T-helper 17 cell (primary cell): ENCODE measurements at regions not wholly inside any gene's neighbourhood (a gene's known extent, or its start where the extent isn't known, plus 50 kb on each side); places are given as distances from the start of the nearest gene placed in this dataset.
A peak's percentile ranks its signal among the peaks of the same experiment; 100 is the strongest.

Experiments
- ATAC-seq: fragments of 150-1000 bp; cut with Tn5 transposase; 2 replicates; pipeline ENCODE4 v1.10.0; 2021; ENCODE audit warnings: mild to moderate bottlenecking, moderate library complexity
- DNase-seq, 3 donors: peaks; one replicate each; pipeline versions ENCODE4 v3.0.0 to v3.0.0-alpha.2; 2020 to 2021
- H3K9me3 ChIP-seq: one replicate; pipeline ENCODE4 v1.7.0; 2013; ENCODE audit warnings: low read length, mild to moderate bottlenecking; ENCODE audit not compliant: control insufficient read depth, poor library complexity, severe bottlenecking
- H3K27ac Mint-ChIP-seq: one replicate; pipeline ENCODE4 v1.8.0; 2022; ENCODE audit warnings: mild to moderate bottlenecking, moderate library complexity, mixed read lengths
- H3K27me3 Mint-ChIP-seq: one replicate; pipeline ENCODE4 v1.8.0; 2022; ENCODE audit warnings: mixed read lengths
- H3K36me3 Mint-ChIP-seq: one replicate; pipeline ENCODE4 v1.8.0; 2022; ENCODE audit warnings: low read depth, mixed read lengths
- H3K4me1 Mint-ChIP-seq: one replicate; pipeline ENCODE4 v1.8.0; 2022; ENCODE audit warnings: mild to moderate bottlenecking, mixed read lengths
- H3K4me3 Mint-ChIP-seq: one replicate; pipeline ENCODE4 v1.8.0; 2022; ENCODE audit warnings: mild to moderate bottlenecking, moderate library complexity, mixed read lengths

DNA sequence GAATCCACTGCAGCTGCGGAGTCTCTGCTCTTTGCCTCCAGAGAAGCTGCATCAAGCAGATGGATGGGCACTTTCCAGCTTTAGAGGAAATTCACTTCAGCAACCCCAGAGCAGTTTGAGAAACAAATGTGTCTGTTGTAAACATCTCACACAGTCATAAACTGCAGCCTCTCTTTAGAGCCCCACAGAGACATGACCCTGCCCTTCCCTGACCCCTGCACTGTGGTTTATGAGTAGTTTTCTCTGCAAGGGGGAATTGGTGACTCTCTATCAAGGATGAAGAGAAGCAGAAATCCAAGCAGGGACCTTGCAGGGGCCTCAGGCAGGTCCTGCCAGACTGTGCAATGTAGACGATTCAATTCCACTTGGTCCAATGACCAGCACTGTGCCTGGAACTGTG is 160.2 kb downstream of the SH2D4B start:
- Mint-ChIP-seq H3K27ac (no peak overlapping the region), H3K27me3 (peaks cover 23% of the 10 kb centered on the region), H3K36me3 (no peaks in the 10 kb centered on the region), H3K4me1 (peaks cover 4% of the 10 kb centered on the region), H3K4me3 (no peak overlapping the region)
- no peaks in the 10 kb centered on the region for H3K9me3 ChIP-seq
- ATAC-seq = no peak
- DNase-seq = no peak

DNA sequence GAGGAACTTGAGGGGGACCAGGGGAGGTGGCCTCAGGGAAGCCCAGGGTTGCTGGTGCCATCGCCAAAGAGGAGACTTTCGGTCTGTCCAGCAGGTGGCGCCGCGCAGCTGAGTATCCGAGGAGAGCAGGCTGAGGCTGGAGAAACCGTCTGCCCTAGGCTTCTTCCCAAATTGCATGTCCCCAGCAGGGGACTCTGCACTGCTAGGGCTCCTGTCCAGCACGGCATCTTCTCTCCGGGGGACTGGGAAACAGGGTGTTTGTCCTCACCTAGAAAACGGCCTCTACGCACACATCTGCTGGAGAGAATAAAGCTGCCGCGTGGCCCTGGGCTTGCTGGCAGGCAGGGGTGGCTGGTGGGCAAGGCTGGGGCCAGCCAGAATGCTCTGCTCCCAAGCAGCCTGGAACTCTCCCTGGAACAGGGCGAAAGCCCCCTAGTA is 161.9 kb downstream of the SH2D4B start:
- H3K36me3 Mint-ChIP-seq = no peaks in the 10 kb centered on the region
- peaks cover 4% of the 10 kb centered on the region for H3K4me1 Mint-ChIP-seq
- no peaks in the 10 kb centered on the region for H3K9me3 ChIP-seq
- ATAC-seq (peak; percentile 75), DNase-seq (peak; percentile 29 to 60 (median 44))
- no peak overlapping the region for H3K4me3 Mint-ChIP-seq
- H3K27ac Mint-ChIP-seq = no peak overlapping the region
- H3K27me3 Mint-ChIP-seq = peaks cover 23% of the 10 kb centered on the region

DNA sequence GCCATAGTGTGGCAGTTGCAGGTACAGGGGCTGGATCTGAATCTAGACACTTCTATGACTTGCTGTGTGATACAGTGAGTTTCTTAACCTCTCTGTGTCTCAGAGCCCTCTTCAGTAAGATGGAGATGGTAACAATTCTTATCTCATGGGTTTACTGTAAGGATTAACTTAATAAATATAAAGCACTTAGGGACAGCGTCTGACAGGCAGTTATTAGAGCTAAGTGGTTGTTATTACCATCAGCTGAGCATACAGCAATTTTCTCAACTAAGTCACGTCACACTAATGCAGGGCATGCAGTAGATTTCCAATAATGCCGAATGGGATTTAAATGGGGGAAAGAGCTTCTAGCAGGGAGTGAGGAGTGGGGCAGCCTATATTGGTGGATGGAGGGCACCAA is 162.6 kb downstream of the SH2D4B start:
- peaks cover 23% of the 10 kb centered on the region for H3K27me3 Mint-ChIP-seq
- no peak overlapping the region for H3K27ac Mint-ChIP-seq
- no peaks in the 10 kb centered on the region for H3K9me3 ChIP-seq
- DNase-seq (no peak), ATAC-seq (no peak)
- peaks cover 4% of the 10 kb centered on the region for H3K4me1 Mint-ChIP-seq
- H3K36me3 Mint-ChIP-seq = no peaks in the 10 kb centered on the region
- no peak overlapping the region for H3K4me3 Mint-ChIP-seq

DNA sequence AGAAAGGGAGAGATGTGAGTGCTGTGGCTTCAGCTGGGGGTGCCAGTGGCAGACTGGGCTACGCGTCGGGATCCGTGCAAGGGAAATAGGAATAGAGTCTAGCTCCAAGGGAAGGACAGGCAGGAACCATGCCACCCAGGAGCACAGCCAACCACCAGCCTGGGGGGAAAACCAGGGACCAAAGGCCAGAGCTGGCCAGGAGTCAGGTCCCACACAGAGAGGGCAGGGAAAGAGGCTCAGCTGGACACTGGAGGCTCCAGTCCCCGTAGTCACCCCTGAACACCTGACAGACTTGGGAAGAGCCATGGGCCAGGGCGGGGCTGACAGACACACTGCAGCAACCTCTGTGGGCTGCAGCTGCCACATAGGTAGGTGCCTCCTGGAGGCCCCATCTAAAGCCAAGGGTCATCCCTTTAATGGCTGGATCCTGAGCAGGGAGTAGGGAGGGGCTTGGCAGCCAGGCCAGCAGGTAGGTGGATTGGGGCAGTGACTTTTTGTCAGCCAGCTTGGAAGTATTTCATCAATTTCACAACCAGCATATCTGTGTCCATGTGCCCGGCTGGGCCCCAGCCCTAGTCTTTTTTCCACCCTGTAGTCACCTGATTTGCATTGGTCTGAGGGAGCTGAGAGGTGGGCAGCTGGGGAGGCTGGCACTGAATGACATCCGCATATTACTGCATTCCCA is 163.2 kb downstream of the SH2D4B start:
- H3K9me3 ChIP-seq = no peaks in the 10 kb centered on the region
- DNase-seq (no peak), ATAC-seq (no peak)
- Mint-ChIP-seq H3K4me1 (peaks cover 2% of the 10 kb centered on the region), H3K4me3 (no peak overlapping the region), H3K36me3 (no peaks in the 10 kb centered on the region), H3K27ac (no peak overlapping the region), H3K27me3 (peaks cover 17% of the 10 kb centered on the region)

DNA sequence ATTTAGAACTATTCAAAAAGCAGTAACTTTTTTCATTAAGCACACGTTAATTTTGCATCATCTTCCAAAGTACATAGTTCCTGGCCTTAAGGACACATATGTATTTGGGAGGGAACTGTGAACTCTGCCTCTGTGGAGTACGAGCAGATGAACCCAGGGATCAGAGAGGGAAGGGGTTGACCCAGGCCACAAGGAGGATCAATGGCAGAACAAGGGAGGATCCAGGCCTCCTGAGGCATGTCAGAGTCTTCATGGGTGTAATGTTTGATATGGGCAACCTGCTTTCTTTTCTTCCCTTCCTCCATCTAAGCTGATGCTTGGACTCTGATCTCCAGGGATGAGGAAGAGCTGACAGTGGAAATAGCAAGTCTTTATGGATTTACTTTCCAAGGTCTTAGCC is 164.0 kb downstream of the SH2D4B start:
- Mint-ChIP-seq H3K27me3 (peaks cover 17% of the 10 kb centered on the region), H3K4me1 (peaks cover 2% of the 10 kb centered on the region), H3K4me3 (no peak overlapping the region), H3K36me3 (no peaks in the 10 kb centered on the region), H3K27ac (peak overlapping the region; percentile 54)
- no peak for DNase-seq
- H3K9me3 ChIP-seq = no peaks in the 10 kb centered on the region
- ATAC-seq = no peak

DNA sequence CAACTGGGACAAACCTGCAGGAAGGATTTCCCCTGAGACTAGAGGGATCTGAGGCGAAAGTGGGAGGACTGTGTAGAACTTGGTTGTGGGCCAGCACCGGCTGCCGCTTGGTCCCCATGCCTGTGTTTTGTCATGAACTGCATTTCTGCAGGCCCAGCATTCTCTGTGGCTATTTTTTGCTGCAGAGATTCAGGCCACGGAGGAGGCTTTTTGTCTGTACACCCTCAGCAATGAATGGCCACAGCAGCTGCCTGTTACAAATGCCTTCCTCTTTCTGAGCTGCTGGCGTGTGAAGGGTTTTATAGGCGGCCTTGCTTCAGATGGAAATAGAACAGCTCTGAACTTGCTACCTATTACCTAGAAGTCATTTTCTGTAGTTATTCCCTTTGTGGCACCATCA is 164.4 kb downstream of the SH2D4B start:
- Mint-ChIP-seq H3K36me3 (no peaks in the 10 kb centered on the region), H3K4me1 (peaks cover 2% of the 10 kb centered on the region), H3K27me3 (peaks cover 13% of the 10 kb centered on the region), H3K27ac (peak overlapping the region; percentile 54), H3K4me3 (no peak overlapping the region)
- DNase-seq (no peak), ATAC-seq (no peak)
- no peaks in the 10 kb centered on the region for H3K9me3 ChIP-seq

DNA sequence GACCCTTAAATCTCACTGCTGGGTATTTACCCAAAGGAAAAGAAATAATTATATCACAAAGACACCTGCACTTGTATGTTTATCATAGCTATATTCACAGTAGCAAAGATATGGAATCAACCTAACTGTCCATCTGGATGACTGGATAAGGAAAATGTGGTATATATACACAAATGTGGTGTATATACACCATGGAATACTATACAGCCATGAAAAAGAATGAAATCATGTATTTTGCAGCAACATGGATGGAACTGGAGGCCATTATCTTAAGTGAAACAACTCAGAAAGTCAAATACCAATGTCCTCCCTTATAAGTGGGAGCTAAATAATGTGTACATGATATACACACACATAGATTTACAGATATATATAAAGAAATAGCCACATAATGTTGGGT is 168.2 kb downstream of the SH2D4B start:
- ATAC-seq (no peak), DNase-seq (no peak)
- no peaks in the 10 kb centered on the region for H3K9me3 ChIP-seq
- H3K4me3 Mint-ChIP-seq = no peak overlapping the region
- no peak overlapping the region for H3K27ac Mint-ChIP-seq
- no peaks in the 10 kb centered on the region for H3K4me1 Mint-ChIP-seq
- peaks cover 14% of the 10 kb centered on the region for H3K27me3 Mint-ChIP-seq
- H3K36me3 Mint-ChIP-seq = no peaks in the 10 kb centered on the region

DNA sequence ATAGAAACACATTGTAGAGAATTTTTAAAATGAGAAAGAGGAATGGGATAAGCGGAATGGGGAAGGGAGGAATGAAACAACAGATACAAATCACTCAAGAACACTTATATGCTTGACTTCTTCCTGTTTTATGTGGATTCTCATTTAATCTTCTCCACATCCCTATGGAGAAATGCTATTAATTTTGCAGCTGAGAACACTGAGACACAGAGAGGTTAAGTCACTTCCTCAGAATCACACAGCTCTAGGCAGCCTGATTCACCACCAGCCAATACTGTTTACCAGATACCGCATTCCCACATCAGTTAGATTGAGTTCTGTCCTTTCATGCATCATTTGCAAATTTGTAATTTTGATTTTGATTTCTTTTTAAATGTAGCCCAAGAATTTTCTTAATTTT is 170.5 kb downstream of the SH2D4B start:
- DNase-seq (no peak), ATAC-seq (no peak)
- H3K9me3 ChIP-seq = no peaks in the 10 kb centered on the region
- no peaks in the 10 kb centered on the region for H3K4me1 Mint-ChIP-seq
- H3K27me3 Mint-ChIP-seq = peaks cover 28% of the 10 kb centered on the region
- no peaks in the 10 kb centered on the region for H3K36me3 Mint-ChIP-seq
- H3K27ac Mint-ChIP-seq = no peak overlapping the region
- no peak overlapping the region for H3K4me3 Mint-ChIP-seq

DNA sequence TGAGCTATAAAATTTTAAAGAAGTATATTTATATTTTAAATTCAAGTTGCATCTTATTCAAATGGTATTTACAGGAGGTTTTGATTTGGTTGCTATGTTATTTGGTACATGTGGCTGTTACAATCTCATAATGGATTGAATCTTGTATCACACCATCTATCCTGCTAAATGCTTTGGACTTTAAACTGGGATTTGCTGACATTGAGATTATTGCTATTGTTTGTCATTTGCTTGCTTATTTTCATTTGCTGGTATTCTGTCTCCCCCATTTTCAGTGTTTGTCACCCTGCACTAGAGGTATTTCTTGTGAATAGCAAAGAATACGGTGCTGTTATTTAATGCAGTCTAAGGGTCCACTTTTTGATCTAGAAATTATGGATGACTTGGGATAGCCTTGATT is 171.1 kb downstream of the SH2D4B start:
- DNase-seq (no peak), ATAC-seq (no peak)
- H3K4me3 Mint-ChIP-seq = no peak overlapping the region
- H3K36me3 Mint-ChIP-seq = no peaks in the 10 kb centered on the region
- H3K27ac Mint-ChIP-seq = no peak overlapping the region
- H3K27me3 Mint-ChIP-seq = peaks cover 30% of the 10 kb centered on the region
- H3K9me3 ChIP-seq = no peaks in the 10 kb centered on the region
- no peaks in the 10 kb centered on the region for H3K4me1 Mint-ChIP-seq

DNA sequence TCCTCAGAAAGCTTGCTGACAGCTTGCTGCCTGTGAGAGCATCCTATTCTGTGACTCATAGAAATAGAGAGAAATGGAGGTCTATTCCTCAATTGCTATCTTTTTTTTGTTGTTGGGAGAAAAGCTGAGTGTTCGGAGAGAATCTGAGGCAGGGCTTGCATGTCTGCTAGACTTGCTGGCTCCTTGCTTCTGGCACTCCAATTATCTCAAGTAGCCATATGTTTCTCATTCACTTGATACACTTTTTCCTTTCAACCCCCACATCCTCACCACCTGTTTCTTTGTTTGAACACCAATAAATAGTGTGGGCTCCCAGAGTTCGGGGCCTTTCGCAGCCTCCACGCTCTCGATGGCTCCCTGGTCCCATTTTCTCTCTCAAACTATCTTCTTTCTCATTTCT is 172.2 kb downstream of the SH2D4B start:
- H3K36me3 Mint-ChIP-seq = no peaks in the 10 kb centered on the region
- DNase-seq (no peak), ATAC-seq (no peak)
- no peaks in the 10 kb centered on the region for H3K9me3 ChIP-seq
- peaks cover 36% of the 10 kb centered on the region for H3K27me3 Mint-ChIP-seq
- no peaks in the 10 kb centered on the region for H3K4me1 Mint-ChIP-seq
- peak overlapping the region; percentile 47 for H3K4me3 Mint-ChIP-seq
- H3K27ac Mint-ChIP-seq = no peak overlapping the region

DNA sequence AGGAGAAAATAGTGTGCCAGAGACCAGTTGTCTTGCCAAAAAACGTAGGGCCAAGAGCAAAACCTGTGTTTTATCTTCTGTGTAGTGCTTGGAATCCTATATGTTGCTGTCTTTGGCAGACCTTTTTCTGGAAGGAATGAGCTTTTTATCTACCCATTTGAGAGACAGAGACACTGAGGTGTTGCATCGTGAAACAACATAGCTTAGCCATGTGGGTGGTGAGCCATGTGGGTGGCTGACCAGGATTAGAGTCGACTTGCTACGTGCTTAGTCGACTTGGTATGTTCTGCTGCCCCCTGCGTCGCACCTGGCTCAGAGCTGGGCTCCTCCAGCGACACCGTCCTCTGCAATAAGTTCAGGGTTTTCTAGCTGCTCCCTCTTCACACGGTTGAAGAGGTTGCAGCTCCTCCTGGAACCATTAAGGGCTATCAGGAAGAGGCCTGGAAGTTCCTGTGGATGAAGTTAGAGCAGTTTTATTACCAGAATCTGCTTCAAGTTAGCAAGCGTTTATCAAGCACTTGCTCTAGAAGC is 175.8 kb downstream of the SH2D4B start:
- no peaks in the 10 kb centered on the region for H3K9me3 ChIP-seq
- no peak overlapping the region for H3K4me3 Mint-ChIP-seq
- H3K27ac Mint-ChIP-seq = no peak overlapping the region
- no peak for DNase-seq
- no peak for ATAC-seq
- H3K27me3 Mint-ChIP-seq = peaks cover 58% of the 10 kb centered on the region
- H3K4me1 Mint-ChIP-seq = peaks cover 3% of the 10 kb centered on the region
- H3K36me3 Mint-ChIP-seq = no peaks in the 10 kb centered on the region

DNA sequence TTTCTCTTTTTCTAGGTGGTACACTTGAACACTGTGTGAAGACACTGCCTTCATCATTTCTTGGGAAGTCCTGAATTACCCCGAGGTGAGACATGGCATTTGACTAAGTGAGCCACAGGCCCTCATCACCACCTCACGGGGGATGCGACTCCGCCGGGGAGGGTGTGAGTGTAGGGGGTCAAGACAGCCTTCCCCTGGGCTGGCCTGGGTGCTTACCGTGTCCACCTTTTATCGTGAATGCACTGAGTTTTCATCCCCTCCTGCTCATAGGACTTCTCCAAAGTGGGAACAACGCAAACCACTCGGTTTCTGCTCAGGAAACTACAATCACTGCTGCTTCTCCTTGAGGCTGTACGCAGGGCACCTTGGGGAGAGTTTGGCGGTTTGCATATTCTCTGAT is 176.9 kb downstream of the SH2D4B start:
- H3K27me3 Mint-ChIP-seq = peaks cover 58% of the 10 kb centered on the region
- no peaks in the 10 kb centered on the region for H3K36me3 Mint-ChIP-seq
- no peak overlapping the region for H3K4me3 Mint-ChIP-seq

DNA sequence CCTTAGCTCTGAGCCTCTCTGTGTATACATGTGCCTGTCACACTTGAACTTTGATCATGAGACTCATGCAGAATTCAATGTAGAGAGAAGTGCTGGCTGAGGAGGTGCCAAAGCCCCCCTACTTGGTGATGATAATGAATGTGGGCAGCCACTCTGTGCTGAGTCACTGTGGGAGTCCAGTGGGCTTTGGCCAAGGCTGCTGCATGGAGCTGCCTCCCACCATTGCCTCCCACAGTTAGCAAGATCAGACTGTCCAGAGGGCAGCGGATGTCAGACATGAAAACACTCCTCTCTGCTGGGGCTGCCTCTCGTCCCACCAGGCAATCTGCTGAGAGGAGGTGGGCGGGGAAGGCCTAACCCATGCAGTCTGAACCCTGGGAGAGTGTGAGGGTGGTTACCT is 180.3 kb downstream of the SH2D4B start:
- Mint-ChIP-seq H3K27me3 (peaks cover 35% of the 10 kb centered on the region), H3K4me3 (no peak overlapping the region), H3K27ac (no peak overlapping the region), H3K4me1 (peaks cover 3% of the 10 kb centered on the region), H3K36me3 (no peaks in the 10 kb centered on the region)
- H3K9me3 ChIP-seq = no peaks in the 10 kb centered on the region
- no peak for DNase-seq
- ATAC-seq = no peak

More for the DNA sequence above, 176.9 kb downstream of the SH2D4B start:
- H3K4me1 Mint-ChIP-seq = peaks cover 3% of the 10 kb centered on the region
- no peaks in the 10 kb centered on the region for H3K9me3 ChIP-seq
- H3K27ac Mint-ChIP-seq = no peak overlapping the region
- ATAC-seq (no peak), DNase-seq (no peak)

DNA sequence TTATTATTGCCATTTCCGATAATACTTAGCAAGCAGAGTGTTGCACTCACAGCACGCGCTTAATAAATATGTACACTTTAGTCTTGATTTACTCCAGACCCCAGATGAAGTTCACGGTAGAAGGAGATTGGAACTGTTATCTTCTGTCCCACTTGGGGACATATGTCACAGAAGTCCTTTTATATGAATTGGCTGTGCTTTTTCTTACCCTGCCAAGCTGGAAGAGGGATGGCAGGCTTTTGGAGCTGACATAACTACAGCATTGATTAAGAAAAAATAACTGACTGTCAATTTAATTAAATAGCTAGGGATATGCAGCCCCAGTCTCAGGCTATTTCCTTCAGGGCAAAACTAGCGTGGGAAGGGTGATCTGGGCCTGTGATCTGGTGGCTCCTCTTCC is 182.2 kb downstream of the SH2D4B start:
- ATAC-seq (no peak), DNase-seq (no peak)
- Mint-ChIP-seq H3K4me3 (no peak overlapping the region), H3K27ac (no peak overlapping the region), H3K4me1 (peaks cover 3% of the 10 kb centered on the region), H3K27me3 (peaks cover 20% of the 10 kb centered on the region), H3K36me3 (no peaks in the 10 kb centered on the region)
- no peaks in the 10 kb centered on the region for H3K9me3 ChIP-seq
